HEK293 (cell line): ENCODE measurements at regions not wholly inside any gene's neighbourhood (a gene's known extent, or its start where the extent isn't known, plus 50 kb on each side); places are given as distances from the start of the nearest gene placed in this dataset.

Source experiments
- REST ChIP-seq: fragments of 450-650 bp; formaldehyde crosslinking; IDR thresholded peaks from 2 replicates; pipeline ENCODE4 v1.5.1; 2016; ENCODE audit warnings: missing biosample characterization, missing genetic modification characterization
- TF ChIP-seq, protein P1 (sequence below): fragments of 450-650 bp; formaldehyde crosslinking; IDR thresholded peaks from 2 replicates; pipeline ENCODE4 v1.5.1; 2016; ENCODE audit warnings: missing biosample characterization, missing genetic modification characterization

DNA sequence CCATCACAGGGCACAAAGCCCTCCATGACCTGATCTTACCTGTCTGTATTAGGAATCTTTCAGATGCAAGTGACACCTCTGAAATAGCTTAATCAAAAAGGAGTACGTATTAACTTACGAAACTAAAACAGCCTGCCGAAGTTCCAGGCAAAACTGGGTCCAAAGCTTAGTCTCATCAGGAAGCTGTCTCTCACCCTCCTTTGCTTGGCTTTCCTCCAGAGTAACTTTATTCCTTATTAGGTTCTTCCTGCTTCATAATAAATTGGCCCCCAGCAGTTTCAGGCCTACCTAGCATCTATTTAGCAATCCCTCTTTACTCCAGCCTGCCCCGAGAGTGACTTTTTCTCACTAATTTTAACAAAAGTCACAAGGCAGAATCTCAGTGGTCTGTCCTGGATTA lies 58.4 kb upstream of the STK32A start:
- TF ChIP-seq REST (tag by site-specific recombination): no peak
- TF ChIP-seq, protein P1, sequence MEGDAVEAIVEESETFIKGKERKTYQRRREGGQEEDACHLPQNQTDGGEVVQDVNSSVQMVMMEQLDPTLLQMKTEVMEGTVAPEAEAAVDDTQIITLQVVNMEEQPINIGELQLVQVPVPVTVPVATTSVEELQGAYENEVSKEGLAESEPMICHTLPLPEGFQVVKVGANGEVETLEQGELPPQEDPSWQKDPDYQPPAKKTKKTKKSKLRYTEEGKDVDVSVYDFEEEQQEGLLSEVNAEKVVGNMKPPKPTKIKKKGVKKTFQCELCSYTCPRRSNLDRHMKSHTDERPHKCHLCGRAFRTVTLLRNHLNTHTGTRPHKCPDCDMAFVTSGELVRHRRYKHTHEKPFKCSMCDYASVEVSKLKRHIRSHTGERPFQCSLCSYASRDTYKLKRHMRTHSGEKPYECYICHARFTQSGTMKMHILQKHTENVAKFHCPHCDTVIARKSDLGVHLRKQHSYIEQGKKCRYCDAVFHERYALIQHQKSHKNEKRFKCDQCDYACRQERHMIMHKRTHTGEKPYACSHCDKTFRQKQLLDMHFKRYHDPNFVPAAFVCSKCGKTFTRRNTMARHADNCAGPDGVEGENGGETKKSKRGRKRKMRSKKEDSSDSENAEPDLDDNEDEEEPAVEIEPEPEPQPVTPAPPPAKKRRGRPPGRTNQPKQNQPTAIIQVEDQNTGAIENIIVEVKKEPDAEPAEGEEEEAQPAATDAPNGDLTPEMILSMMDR (tag by site-specific recombination): no peak
